ENCODE measurements at regions not wholly inside any gene's neighbourhood (a gene's known extent, or its start where the extent isn't known, plus 50 kb on each side); places are given as distances from the start of the nearest gene placed in this dataset.

- TF ChIP-seq LEF1 (IDR thresholded peaks at IDR 0.05; ENCODE audit: borderline replicate concordance) (no peak), FOXM1 (IDR thresholded peaks at IDR 0.05; ENCODE audit: borderline replicate concordance) (no peak), ZNF384 (IDR thresholded peaks at IDR 0.05) (no peak), TARDBP (IDR thresholded peaks at IDR 0.05) (no peak), SP1 (IDR thresholded peaks at IDR 0.05) (no peak), SUZ12 (IDR thresholded peaks at IDR 0.05) (no peak), HDGF (IDR thresholded peaks at IDR 0.05; ENCODE audit: borderline replicate concordance) (no peak), ARNT (IDR thresholded peaks at IDR 0.05) (no peak), BHLHE40 (IDR thresholded peaks at IDR 0.05; ENCODE audit: borderline replicate concordance) (no peak), L3MBTL2 (conservative IDR thresholded peaks at IDR 0.05) (no peak), CTBP1 (IDR thresholded peaks at IDR 0.05; ENCODE audit: borderline replicate concordance) (no peak), FOXA1 (IDR thresholded peaks at IDR 0.05) (no peak)
These were observed 1102.7 kb downstream of the TSN start for GRCh38 chr2:122858075-122858702.

Data from HEK293T (cell line).